HG03064 (cell line): ENCODE measurements at regions not wholly inside any gene's neighbourhood (a gene's known extent, or its start where the extent isn't known, plus 50 kb on each side); places are given as distances from the start of the nearest gene placed in this dataset.

Source experiments
- ATAC-seq: cut with Tn5 transposase; IDR thresholded peaks from one replicate; pipeline ENCODE4 v1.9.1; 2021; ENCODE audit warnings: low read depth; ENCODE audit not compliant: unreplicated experiment

GRCh38 chr4:74638689-74639088 is 155.6 kb downstream of the BTC start:
- no peak for ATAC-seq

GRCh38 chr4:74640111-74640903 is 154.0 kb downstream of the BTC start:
- no peak for ATAC-seq

GRCh38 chr4:74642006-74642405 is 152.3 kb downstream of the BTC start:
- no peak for ATAC-seq

- no peak for ATAC-seq
These were observed 145.1 kb downstream of the BTC start for GRCh38 chr4:74649193-74649592.

GRCh38 chr4:74651198-74651597 is 143.1 kb downstream of the BTC start:
- no peak for ATAC-seq

- ATAC-seq: no peak
These were observed 140.7 kb downstream of the BTC start for GRCh38 chr4:74653331-74654229.

- ATAC-seq: no peak
These were observed 140.1 kb downstream of the BTC start for GRCh38 chr4:74654230-74654681.

- no peak for ATAC-seq
These were observed 137.7 kb downstream of the BTC start for GRCh38 chr4:74656596-74656995.

GRCh38 chr4:74658116-74658515 is 136.2 kb downstream of the BTC start:
- no peak for ATAC-seq

GRCh38 chr4:74659576-74660411 is 134.5 kb downstream of the BTC start:
- no peak for ATAC-seq

GRCh38 chr4:74660866-74661265 is 133.5 kb downstream of the BTC start:
- no peak for ATAC-seq

- no peak for ATAC-seq
These were observed 132.7 kb downstream of the BTC start for GRCh38 chr4:74661427-74662201.

GRCh38 chr4:74663631-74664030 is 130.7 kb downstream of the BTC start:
- no peak for ATAC-seq

- no peak for ATAC-seq
These were observed 129.0 kb downstream of the BTC start for GRCh38 chr4:74665346-74665745.

GRCh38 chr4:74665876-74666275 is 128.4 kb downstream of the BTC start:
- ATAC-seq: no peak

- no peak for ATAC-seq
These were observed 126.9 kb downstream of the BTC start for GRCh38 chr4:74667438-74667837.

GRCh38 chr4:74667944-74668343 is 126.4 kb downstream of the BTC start:
- ATAC-seq: no peak

- ATAC-seq: no peak
These were observed 124.6 kb downstream of the BTC start for GRCh38 chr4:74669702-74670101.

GRCh38 chr4:74670583-74670982 is 123.7 kb downstream of the BTC start:
- no peak for ATAC-seq
